H9 (cell line): ENCODE measurements at regions not wholly inside any gene's neighbourhood (a gene's known extent, or its start where the extent isn't known, plus 50 kb on each side); places are given as distances from the start of the nearest gene placed in this dataset.

Source experiments
- DNase-seq: peaks from one replicate; pipeline ENCODE4 v3.0.0-alpha.2; 2017
- H2AFZ ChIP-seq: one replicate; pipeline ENCODE4 v1.6.1; 2013; ENCODE audit warnings: mild to moderate bottlenecking, low read length, control low read depth, moderate library complexity
- H2AK5ac ChIP-seq: 2 replicates; pipeline ENCODE4 v1.6.1; 2013; ENCODE audit warnings: low read length, control low read depth, mixed read lengths; ENCODE audit not compliant: insufficient read length
- H2BK120ac ChIP-seq: one replicate; pipeline ENCODE4 v1.6.1; 2013; ENCODE audit warnings: low read depth, mild to moderate bottlenecking, low read length, control low read depth, inconsistent platforms; ENCODE audit not compliant: poor library complexity, severe bottlenecking
- H2BK12ac ChIP-seq: 2 replicates; pipeline ENCODE4 v1.6.1; 2013; ENCODE audit warnings: low read length, control low read depth, mixed read lengths, low read depth; ENCODE audit not compliant: insufficient read length
- H2BK15ac ChIP-seq: 2 replicates; pipeline ENCODE4 v1.6.1; 2013; ENCODE audit warnings: low read depth, low read length, control low read depth
- H2BK20ac ChIP-seq: one replicate; pipeline ENCODE4 v1.6.1; 2013; ENCODE audit warnings: low read depth, mild to moderate bottlenecking, low read length, control low read depth, inconsistent platforms; ENCODE audit not compliant: poor library complexity, severe bottlenecking
- H2BK5ac ChIP-seq: 2 replicates; pipeline ENCODE4 v1.6.1; 2013; ENCODE audit warnings: low read length, control low read depth, mixed read lengths; ENCODE audit not compliant: insufficient read length
- H3K14ac ChIP-seq: 2 replicates; pipeline ENCODE4 v1.6.1; 2013; ENCODE audit warnings: low read length, control low read depth; ENCODE audit not compliant: insufficient read depth
- H3K18ac ChIP-seq: 2 replicates; pipeline ENCODE4 v1.6.1; 2013; ENCODE audit warnings: low read depth, mild to moderate bottlenecking, mixed read lengths, low read length, control low read depth; ENCODE audit not compliant: insufficient read length
- H3K23ac ChIP-seq: 2 replicates; pipeline ENCODE4 v1.6.1; 2013; ENCODE audit warnings: low read length, control low read depth, mixed read lengths, low read depth; ENCODE audit not compliant: insufficient read length
- H3K23me2 ChIP-seq: 2 replicates; pipeline ENCODE4 v1.6.1; 2013; ENCODE audit warnings: low read depth, mild to moderate bottlenecking, mixed read lengths, low read length, control low read depth; ENCODE audit not compliant: insufficient read length, poor library complexity, severe bottlenecking
- H3K27ac ChIP-seq: 2 replicates; pipeline ENCODE4 v1.5.1; 2013; ENCODE audit warnings: low read length, control low read depth, mixed read lengths, low read depth; ENCODE audit not compliant: insufficient read length
- H3K27me3 ChIP-seq: 2 replicates; pipeline ENCODE4 v1.6.1; 2013; ENCODE audit warnings: low read length, control low read depth, inconsistent platforms; ENCODE audit not compliant: insufficient read depth
- H3K4ac ChIP-seq: 2 replicates; pipeline ENCODE4 v1.6.1; 2013; ENCODE audit warnings: low read depth, mild to moderate bottlenecking, control low read depth, inconsistent platforms, low read length, moderate library complexity
- H3K4me1 ChIP-seq: 2 replicates; pipeline ENCODE4 v1.6.1; 2013; ENCODE audit warnings: low read length, control low read depth, inconsistent platforms; ENCODE audit not compliant: insufficient read depth
- H3K4me2 ChIP-seq: 2 replicates; pipeline ENCODE4 v1.6.1; 2013; ENCODE audit warnings: low read length, control low read depth, mixed read lengths; ENCODE audit not compliant: insufficient read length, insufficient read depth
- H3K56ac ChIP-seq: 2 replicates; pipeline ENCODE4 v1.6.1; 2013; ENCODE audit warnings: low read depth, mild to moderate bottlenecking, mixed read lengths, low read length, control low read depth; ENCODE audit not compliant: insufficient read length
- H3K79me1 ChIP-seq: 2 replicates; pipeline ENCODE4 v1.6.1; 2013; ENCODE audit warnings: low read depth, mild to moderate bottlenecking, moderate library complexity, low read length, control low read depth, inconsistent platforms; ENCODE audit not compliant: insufficient read depth, poor library complexity, severe bottlenecking
- H3K79me2 ChIP-seq: 2 replicates; pipeline ENCODE4 v1.6.1; 2013; ENCODE audit warnings: low read length, control low read depth, inconsistent platforms; ENCODE audit not compliant: insufficient read depth
- H3K9ac ChIP-seq: 2 replicates; pipeline ENCODE4 v1.6.1; 2013; ENCODE audit warnings: low read length, control low read depth, mixed read lengths; ENCODE audit not compliant: insufficient read length; ENCODE audit errors: extremely low read depth
- H3K9me3 ChIP-seq: one replicate; pipeline ENCODE4 v1.6.1; 2013; ENCODE audit warnings: low read depth, low read length, inconsistent platforms; ENCODE audit not compliant: control insufficient read depth
- H3T11ph ChIP-seq: one replicate; pipeline ENCODE4 v1.6.1; 2013; ENCODE audit warnings: mild to moderate bottlenecking, low read length, control low read depth, inconsistent platforms
- H4K20me1 ChIP-seq: one replicate; pipeline ENCODE4 v1.6.1; 2013; ENCODE audit not compliant: control insufficient read depth, insufficient read length, insufficient read depth
- H4K5ac ChIP-seq: 2 replicates; pipeline ENCODE4 v1.6.1; 2013; ENCODE audit warnings: low read depth, mild to moderate bottlenecking, mixed read lengths, low read length, control low read depth; ENCODE audit not compliant: insufficient read length
- H4K8ac ChIP-seq: replicated peaks from 2 replicates; pipeline ENCODE4 v1.6.1; 2013; ENCODE audit warnings: low read length, control low read depth, mixed read lengths, low read depth; ENCODE audit not compliant: insufficient read length
- H4K91ac ChIP-seq: 2 replicates; pipeline ENCODE4 v1.6.1; 2013; ENCODE audit warnings: low read depth, mild to moderate bottlenecking, moderate library complexity, mixed read lengths, low read length, control low read depth; ENCODE audit not compliant: insufficient read length
- H3K27ac Mint-ChIP-seq, 3 experiments: 2 replicates in 2 of 3; 3 replicates in 1 of 3; pipeline ENCODE4 v1.8.0; 2020 to 2021; ENCODE audit warnings: mixed read lengths in 3 of 3, mild to moderate bottlenecking in 1 of 3, moderate library complexity in 1 of 3
- H3K27me3 Mint-ChIP-seq: 2 replicates; pipeline ENCODE4 v1.8.0; 2021; ENCODE audit warnings: low read depth, mild to moderate bottlenecking, moderate library complexity, mixed read lengths
- H3K36me3 Mint-ChIP-seq, 3 experiments: 2 replicates in 2 of 3; 3 replicates in 1 of 3; pipeline ENCODE4 v1.8.0; 2020 to 2021; ENCODE audit warnings: low read depth in 3 of 3, mixed read lengths in 3 of 3; ENCODE audit not compliant: insufficient read depth in 1 of 3
- H3K4me1 Mint-ChIP-seq, 2 experiments: 2 replicates each; pipeline ENCODE4 v1.8.0; 2020; ENCODE audit warnings: mixed read lengths in 2 of 2
- H3K4me3 Mint-ChIP-seq, 2 experiments: 2 replicates in 1 of 2; 3 replicates in 1 of 2; pipeline ENCODE4 v1.8.0; 2020 to 2021; ENCODE audit warnings: mild to moderate bottlenecking in 2 of 2, mixed read lengths in 2 of 2, moderate library complexity in 1 of 2
- H3K9me3 Mint-ChIP-seq, 2 experiments: 2 replicates in 1 of 2; 3 replicates in 1 of 2; pipeline ENCODE4 v1.8.0; 2020; ENCODE audit warnings: mild to moderate bottlenecking in 2 of 2, mixed read lengths in 2 of 2, moderate library complexity in 1 of 2
- WGBS: extraction: QIAGEN DNeasy Blood & Tissue Kit; methylation state at CpG from one replicate; pipeline ENCODE4 v1.1.7; 2013; ENCODE audit warnings: missing lambda C conversion rate, low lambda C conversion rate, mixed read lengths; ENCODE audit not compliant: insufficient read length; ENCODE audit errors: extremely low coverage; 5-methylcytosine and 5-hydroxymethylcytosine counted together
- TF ChIP-seq, protein P1 (sequence below): fragments of 200-600 bp; sonication (generic); conservative IDR thresholded peaks from 3 replicates; pipeline ENCODE4 v1.8.0; 2021; ENCODE audit warnings: antibody characterized with exemption, mild to moderate bottlenecking

DNA sequence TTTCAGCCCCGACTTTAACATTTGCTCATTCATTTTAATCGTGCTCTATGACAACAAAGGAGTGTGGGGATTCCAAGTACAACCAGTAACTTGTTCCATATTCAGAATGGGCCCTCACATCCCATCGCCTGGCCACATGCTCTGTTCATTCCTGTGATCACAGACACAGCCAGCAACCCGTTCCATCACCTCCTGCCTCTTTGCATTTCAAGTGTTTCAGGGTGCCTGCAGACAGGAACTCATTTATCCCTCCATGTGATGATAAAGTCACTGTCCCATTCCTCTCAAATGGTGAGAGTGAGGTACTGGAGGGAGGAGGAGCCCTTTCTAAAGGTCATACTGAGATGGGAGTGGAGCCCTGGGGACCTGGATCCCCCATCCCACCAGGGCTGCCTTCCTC is 571.1 kb downstream of the MAT2B start:
- Histone ChIP-seq H2BK20ac (no peak overlapping the region), H4K20me1 (no peaks in the 10 kb centered on the region), H2BK12ac (no peak overlapping the region), H3K18ac (no peak overlapping the region), H3K4ac (no peak overlapping the region), H3K27me3 (no peaks in the 10 kb centered on the region), H2BK5ac (no peak overlapping the region), H3K23ac (no peak overlapping the region), H4K8ac (no peak overlapping the region), H3K27ac (no peak overlapping the region), H2BK120ac (no peak overlapping the region), H3K4me2 (no peak overlapping the region), H3T11ph (no peak overlapping the region), H3K9me3 (no peaks in the 10 kb centered on the region), H4K5ac (no peak overlapping the region), H3K14ac (no peak overlapping the region), H3K56ac (no peak overlapping the region), H3K23me2 (no peaks in the 10 kb centered on the region), H4K91ac (no peak overlapping the region), H3K4me1 (no peaks in the 10 kb centered on the region), H2BK15ac (no peak overlapping the region), H3K79me2 (no peaks in the 10 kb centered on the region), H3K79me1 (no peaks in the 10 kb centered on the region), H2AK5ac (no peak overlapping the region), H3K9ac (no peak overlapping the region), H2AFZ (no peak overlapping the region)
- Mint-ChIP-seq H3K36me3 (no peaks in the 10 kb centered on the region), H3K27me3 (no peaks in the 10 kb centered on the region), H3K27ac (peak overlapping the region in 1 of 3 experiments; percentile 45; a peak in 1 of 7 replicates), H3K4me3 (no peak overlapping the region), H3K9me3 (no peaks in the 10 kb centered on the region), H3K4me1 (0 out of 4 replicates have a peak, but pooled peaks cover 0 to 4% of the 10 kb centered on the region in 2 experiments)
- DNase-seq = no peak
- TF ChIP-seq, protein P1, sequence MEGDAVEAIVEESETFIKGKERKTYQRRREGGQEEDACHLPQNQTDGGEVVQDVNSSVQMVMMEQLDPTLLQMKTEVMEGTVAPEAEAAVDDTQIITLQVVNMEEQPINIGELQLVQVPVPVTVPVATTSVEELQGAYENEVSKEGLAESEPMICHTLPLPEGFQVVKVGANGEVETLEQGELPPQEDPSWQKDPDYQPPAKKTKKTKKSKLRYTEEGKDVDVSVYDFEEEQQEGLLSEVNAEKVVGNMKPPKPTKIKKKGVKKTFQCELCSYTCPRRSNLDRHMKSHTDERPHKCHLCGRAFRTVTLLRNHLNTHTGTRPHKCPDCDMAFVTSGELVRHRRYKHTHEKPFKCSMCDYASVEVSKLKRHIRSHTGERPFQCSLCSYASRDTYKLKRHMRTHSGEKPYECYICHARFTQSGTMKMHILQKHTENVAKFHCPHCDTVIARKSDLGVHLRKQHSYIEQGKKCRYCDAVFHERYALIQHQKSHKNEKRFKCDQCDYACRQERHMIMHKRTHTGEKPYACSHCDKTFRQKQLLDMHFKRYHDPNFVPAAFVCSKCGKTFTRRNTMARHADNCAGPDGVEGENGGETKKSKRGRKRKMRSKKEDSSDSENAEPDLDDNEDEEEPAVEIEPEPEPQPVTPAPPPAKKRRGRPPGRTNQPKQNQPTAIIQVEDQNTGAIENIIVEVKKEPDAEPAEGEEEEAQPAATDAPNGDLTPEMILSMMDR = no peak
- WGBS = no CpG with 5 or more reads among the region's 4 CpGs
